ENCODE measurements at regions not wholly inside any gene's neighbourhood (a gene's known extent, or its start where the extent isn't known, plus 50 kb on each side); places are given as distances from the start of the nearest gene placed in this dataset.

GRCh38 chr3:55332176-55332575 lies 154.9 kb downstream of the WNT5A start:
- TF ChIP-seq CTCF (IDR thresholded peaks at IDR 0.05; ENCODE audit: low read depth, low read length) (no peak), POLR2A (IDR thresholded peaks at IDR 0.05; ENCODE audit: extremely low read depth, insufficient read length) (no peak), MAX (IDR thresholded peaks at IDR 0.05; ENCODE audit: low read depth, low read length) (no peak)
